ENCODE measurements at regions not wholly inside any gene's neighbourhood (a gene's known extent, or its start where the extent isn't known, plus 50 kb on each side); places are given as distances from the start of the nearest gene placed in this dataset.

DNA sequence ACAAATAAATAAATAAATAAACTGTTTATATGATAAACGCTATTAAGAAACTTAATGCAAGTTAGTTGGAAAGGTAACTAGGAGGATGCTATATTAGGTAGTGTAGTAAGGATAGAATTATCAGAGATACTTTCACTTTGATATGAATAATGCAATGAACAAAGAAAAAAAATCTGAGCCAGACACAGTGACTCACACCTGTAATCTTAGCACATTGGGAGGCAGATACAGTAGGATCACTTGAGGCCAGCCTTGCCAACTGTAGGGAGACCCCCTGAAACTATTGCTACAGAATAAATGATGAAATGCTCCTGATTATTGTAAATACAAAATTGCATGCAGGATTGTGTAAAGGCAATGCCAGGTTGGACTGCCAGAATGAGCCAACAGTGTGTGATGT, 109.2 kb downstream of the ANXA2R start:
- TF ChIP-seq, protein P1, sequence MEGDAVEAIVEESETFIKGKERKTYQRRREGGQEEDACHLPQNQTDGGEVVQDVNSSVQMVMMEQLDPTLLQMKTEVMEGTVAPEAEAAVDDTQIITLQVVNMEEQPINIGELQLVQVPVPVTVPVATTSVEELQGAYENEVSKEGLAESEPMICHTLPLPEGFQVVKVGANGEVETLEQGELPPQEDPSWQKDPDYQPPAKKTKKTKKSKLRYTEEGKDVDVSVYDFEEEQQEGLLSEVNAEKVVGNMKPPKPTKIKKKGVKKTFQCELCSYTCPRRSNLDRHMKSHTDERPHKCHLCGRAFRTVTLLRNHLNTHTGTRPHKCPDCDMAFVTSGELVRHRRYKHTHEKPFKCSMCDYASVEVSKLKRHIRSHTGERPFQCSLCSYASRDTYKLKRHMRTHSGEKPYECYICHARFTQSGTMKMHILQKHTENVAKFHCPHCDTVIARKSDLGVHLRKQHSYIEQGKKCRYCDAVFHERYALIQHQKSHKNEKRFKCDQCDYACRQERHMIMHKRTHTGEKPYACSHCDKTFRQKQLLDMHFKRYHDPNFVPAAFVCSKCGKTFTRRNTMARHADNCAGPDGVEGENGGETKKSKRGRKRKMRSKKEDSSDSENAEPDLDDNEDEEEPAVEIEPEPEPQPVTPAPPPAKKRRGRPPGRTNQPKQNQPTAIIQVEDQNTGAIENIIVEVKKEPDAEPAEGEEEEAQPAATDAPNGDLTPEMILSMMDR (IDR thresholded peaks at IDR 0.05), result no peak

DNA sequence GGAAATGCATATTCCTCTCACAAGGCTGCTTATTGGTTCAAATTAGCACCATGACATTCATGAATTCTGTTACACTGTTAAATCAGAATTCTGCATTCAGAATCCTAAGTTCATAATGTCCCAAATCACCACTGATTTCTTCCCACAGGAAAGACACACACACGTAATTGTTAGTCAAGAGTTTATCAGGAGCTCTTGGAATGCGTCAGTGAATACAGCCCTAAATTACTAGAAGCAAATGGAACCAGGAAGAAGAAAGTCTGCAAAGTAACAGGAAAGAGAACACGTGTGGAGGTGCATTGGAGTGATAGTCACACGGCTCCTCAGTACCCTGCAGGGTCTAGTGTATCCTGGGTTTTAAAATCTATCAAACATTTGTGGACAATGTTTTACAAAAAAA, 110.2 kb downstream of the ANXA2R start:
- TF ChIP-seq, protein P1 (IDR thresholded peaks at IDR 0.05), result no peak

DNA sequence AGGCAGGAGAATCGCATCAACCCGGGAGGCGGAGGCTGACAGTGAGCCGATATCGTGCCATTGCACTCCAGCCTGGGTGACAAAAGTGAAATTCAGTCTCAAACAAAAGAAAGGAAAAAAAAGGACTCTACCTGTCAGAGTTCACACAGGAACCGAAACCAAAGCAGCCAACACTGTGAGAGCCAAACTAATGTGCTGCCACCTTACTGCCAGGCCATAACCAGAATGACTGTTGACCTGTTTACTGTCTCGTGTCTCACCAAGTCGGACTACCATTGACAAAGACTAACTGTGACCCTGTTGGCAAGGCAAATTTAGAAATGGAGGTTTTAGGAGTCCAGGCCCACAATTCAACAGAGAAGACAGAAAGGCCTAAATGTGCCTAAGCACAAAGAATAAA, 112.4 kb downstream of the ANXA2R start:
- TF ChIP-seq, protein P1 (IDR thresholded peaks at IDR 0.05), result no peak

DNA sequence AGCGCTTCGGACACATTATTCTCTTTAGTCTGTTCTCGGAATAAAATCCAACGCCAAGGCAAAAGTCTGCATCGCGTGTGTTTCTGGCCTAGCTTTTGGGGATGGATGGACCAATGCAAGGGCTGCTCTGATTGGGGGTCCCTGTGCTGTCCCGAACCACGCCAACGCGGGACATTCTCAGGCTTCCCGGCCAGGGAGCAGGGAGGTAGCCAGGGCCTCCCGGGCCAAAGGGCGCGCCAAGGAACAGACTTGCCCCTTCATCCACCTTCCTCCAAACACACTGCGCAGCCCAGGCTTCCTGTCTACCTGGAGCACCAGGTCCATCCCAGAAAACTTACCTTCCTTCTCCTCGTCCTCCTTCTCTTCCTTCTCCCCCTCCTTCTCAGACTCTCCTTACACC, 113.0 kb upstream of the SELENOP start:
- TF ChIP-seq, protein P1 (IDR thresholded peaks at IDR 0.05), result no peak

DNA sequence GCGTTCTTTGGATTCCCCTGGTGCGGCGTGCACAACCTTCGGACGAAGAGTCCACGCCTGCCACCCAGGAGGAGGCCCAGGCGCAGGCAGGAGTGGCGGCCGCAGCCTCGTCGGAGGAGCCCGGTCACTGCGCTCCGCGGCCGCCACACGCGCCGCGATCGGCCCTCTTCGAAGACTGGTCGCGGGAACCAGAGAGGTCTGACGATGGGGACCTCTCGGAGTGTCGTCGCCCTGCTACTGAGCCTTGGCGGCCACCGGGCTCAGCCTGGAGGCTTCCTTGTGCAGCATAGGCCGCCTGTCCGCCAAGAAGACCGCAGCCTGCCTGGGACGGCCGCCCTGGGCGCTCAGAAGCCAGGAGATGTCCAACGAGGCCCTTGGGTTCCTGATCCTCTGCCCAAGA, 112.5 kb upstream of the SELENOP start:
- TF ChIP-seq, protein P1 (IDR thresholded peaks at IDR 0.05), result no peak

DNA sequence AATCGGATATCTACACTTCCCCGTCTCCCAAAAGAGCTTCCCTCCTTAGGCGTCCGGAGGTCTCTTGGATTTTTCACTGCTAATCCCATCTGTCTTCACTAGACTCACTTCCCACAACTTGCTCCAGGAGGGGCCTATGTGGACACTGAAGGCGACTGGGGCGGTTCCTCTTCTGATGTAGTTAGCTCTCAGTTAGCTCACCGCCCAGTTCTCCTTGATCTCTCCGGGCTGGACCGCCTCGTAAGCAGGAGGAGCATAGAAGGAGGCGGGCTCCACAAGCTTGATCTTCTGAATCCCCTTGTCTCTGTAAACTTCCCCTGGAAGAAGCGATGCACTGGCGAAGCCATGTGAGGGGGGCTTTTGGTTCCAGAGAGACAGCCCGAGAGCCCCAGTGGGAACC, 112.0 kb upstream of the SELENOP start:
- TF ChIP-seq, protein P1 (IDR thresholded peaks at IDR 0.05), result no peak

DNA sequence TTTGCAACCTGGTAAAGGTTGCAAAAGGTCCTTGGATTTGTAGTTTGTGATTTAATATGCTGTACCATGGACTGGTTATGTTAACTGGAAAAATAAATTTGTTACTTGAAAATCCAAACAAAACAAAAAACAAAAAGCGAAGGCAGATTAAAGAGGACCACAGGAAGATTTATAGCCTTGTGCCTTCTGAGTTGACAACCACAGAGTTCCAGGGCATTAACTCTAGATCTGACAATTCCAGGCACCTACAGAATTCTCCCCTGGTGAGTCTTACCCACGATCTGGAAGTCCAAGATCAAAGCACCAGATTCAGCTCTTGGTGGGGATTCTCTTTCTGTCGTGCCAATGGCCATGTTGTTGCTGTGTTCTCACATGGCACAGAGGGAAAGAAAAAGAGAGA, 107.9 kb upstream of the SELENOP start:
- TF ChIP-seq, protein P1 (IDR thresholded peaks at IDR 0.05), result no peak

DNA sequence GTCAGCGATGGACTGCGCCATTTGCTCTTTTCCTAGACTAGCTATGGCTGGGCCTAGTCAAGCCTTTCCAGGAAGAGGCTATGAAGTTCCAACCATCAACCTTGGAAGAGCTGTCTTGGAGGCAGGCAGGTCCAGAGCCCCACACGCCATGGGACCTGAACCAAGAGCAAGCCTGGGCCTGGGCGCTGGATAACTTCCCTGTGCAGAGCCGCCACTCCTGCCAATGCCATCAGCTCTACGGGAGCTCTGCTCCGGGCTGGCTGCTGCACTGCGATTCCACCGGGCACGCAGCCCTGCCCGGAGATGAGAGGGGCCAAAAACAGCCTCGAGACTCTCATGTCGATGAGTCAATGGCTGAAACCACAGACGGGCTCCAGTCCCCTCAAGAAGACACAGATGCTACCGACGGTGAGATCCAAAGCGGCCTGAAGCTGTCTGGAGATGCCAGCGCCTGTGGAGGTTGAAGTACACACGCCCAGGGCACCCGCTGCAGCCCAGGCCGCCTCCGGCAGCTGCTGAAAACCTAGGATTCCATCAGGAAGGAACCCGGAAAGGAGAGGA, 103.7 kb upstream of the SELENOP start:
- TF ChIP-seq, protein P1 (IDR thresholded peaks at IDR 0.05), result no peak

Data from LNCAP (cell line).